ENCODE measurements at regions not wholly inside any gene's neighbourhood (a gene's known extent, or its start where the extent isn't known, plus 50 kb on each side); places are given as distances from the start of the nearest gene placed in this dataset.
"Not testable (repeated sequence)": the region's sequence is repeated elsewhere in the genome, so short reads cannot be mapped to it uniquely, and the experiment has no call there.

DNA sequence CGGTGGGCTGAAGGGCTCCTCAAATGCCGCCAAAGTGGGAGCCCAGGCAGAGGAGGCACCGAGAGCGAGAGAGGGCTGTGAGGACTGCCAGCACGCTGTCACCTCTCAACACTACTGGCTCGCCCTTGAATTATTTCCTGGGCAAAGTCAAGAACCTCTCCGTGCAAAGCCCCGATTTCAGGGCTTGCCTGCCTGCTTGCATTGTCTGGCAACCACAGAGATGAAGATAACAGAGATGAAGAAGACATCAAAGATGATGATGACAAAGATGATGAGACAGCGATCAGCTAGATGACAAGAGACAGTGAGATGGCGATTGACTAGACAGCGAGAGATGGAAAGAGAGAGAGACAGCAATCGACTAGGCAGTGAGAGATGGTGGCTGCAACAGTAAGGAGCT, 976.5 kb downstream of the ADGRL2 start:
- H3K4me2 ChIP-seq (ENCODE audit: low read depth, low read length), result no peak overlapping the region
- intact Hi-C loops (cut with micrococcal nuclease), result no loop called here
- CTCF ChIA-PET, result no interaction called here
- H2AK5ac ChIP-seq (ENCODE audit: low read depth, low read length), result no peak overlapping the region
- POLR2A ChIA-PET (ENCODE audit: unreplicated experiment), result no interaction called here
- H4K8ac ChIP-seq (ENCODE audit: low read depth in 2 of 2, low read length in 2 of 2), result no peak overlapping the region
- H3K9me3 ChIP-seq (ENCODE audit: control insufficient read depth, insufficient read depth, low read length), result peaks cover 7% of the 10 kb centered on the region; the same call in 1 of the 2 replicates
- ATAC-seq (ENCODE audit: low read depth), result no peak
- in situ Hi-C loops (cut with MboI; ENCODE audit: low sequenced_read_pairs), result no loop called here
- H3K27me3 ChIP-seq (ENCODE audit: control insufficient read depth, insufficient read depth, low read length), result no peaks in the 10 kb centered on the region
- no peak overlapping the region for H3K9ac ChIP-seq (ENCODE audit: low read depth, low read length)
- H3K4ac ChIP-seq (ENCODE audit: low read depth, low read length), result no peak overlapping the region
- H3K36me3 ChIP-seq (ENCODE audit: control insufficient read depth, insufficient read depth, low read length), result no peaks in the 10 kb centered on the region
- no peak overlapping the region for H3K14ac ChIP-seq (replicated peaks; ENCODE audit: low read depth, low read length)
- no peak overlapping the region for H2AFZ ChIP-seq (replicated peaks; ENCODE audit: low read length, poor library complexity)
- no peaks in the 10 kb centered on the region for H3K79me1 ChIP-seq (ENCODE audit: low read depth in 1 of 2, low read length in 2 of 2)
- H3K4me3 ChIP-seq (ENCODE audit: insufficient read depth, low read depth, low read length), result no peak overlapping the region
- H2BK15ac ChIP-seq (ENCODE audit: low read depth, low read length), result no peak overlapping the region
- H2BK5ac ChIP-seq (ENCODE audit: low read depth, low read length, poor library complexity, severe bottlenecking), result no peak overlapping the region
- no peaks in the 10 kb centered on the region for H3K4me1 ChIP-seq (ENCODE audit: control insufficient read depth, insufficient read depth, low read length)
- no peak overlapping the region for H4K5ac ChIP-seq (ENCODE audit: low read depth, low read length)
- no peak for DNase-seq
- no peaks in the 10 kb centered on the region for H3K9me1 ChIP-seq (ENCODE audit: insufficient read depth, low read length)
- H2BK120ac ChIP-seq (ENCODE audit: low read depth, low read length), result no peak overlapping the region
- no peak overlapping the region for H3K18ac ChIP-seq (ENCODE audit: low read depth, low read length)
- 91% methylated on average over 4 of the region's 12 CpGs; no CpG with 5 or more reads in 1 of the 2 experiments for WGBS, 2 experiments (ENCODE audit: extremely low coverage in 2 of 2, insufficient read length in 1 of 2)
- dilution Hi-C loops (cut with HindIII; ENCODE audit: low sequenced_read_pairs, unreplicated experiment), result no loop called here
- H3K56ac ChIP-seq (ENCODE audit: extremely low read depth, insufficient read depth, low read length), result no peak overlapping the region
- H3K27ac ChIP-seq (ENCODE audit: insufficient read depth, low read length), result no peak overlapping the region
- no peaks in the 10 kb centered on the region for H4K20me1 ChIP-seq (ENCODE audit: insufficient read depth, low read length)
- no peak overlapping the region for H2AK9ac ChIP-seq (replicated peaks; ENCODE audit: low read depth, low read length, poor library complexity)
- H4K91ac ChIP-seq (ENCODE audit: insufficient read depth, low read depth, low read length), result no peak overlapping the region
- TF ChIP-seq POLR2A (IDR thresholded peaks at IDR 0.05; ENCODE audit: low read depth, low read length) (no peak), RCOR1 (IDR thresholded peaks at IDR 0.05; ENCODE audit: insufficient replicate concordance, low read length) (no peak), CHD1 (IDR thresholded peaks at IDR 0.05; ENCODE audit: low read depth, low read length) (no peak), MAZ (IDR thresholded peaks at IDR 0.05; ENCODE audit: borderline replicate concordance, low read depth, low read length) (no peak), BHLHE40 (IDR thresholded peaks at IDR 0.05; ENCODE audit: low read depth, low read length) (no peak), SMC3 (IDR thresholded peaks at IDR 0.05; ENCODE audit: low read depth, low read length) (no peak), NFE2L2 (IDR thresholded peaks at IDR 0.05; ENCODE audit: low read depth, low read length) (no peak), RAD21 (IDR thresholded peaks at IDR 0.05; ENCODE audit: low read length) (no peak), CEBPB (IDR thresholded peaks at IDR 0.05; ENCODE audit: low read depth, low read length) (no peak), MXI1 (IDR thresholded peaks at IDR 0.05; ENCODE audit: borderline replicate concordance, low read depth, low read length) (no peak)
- TF ChIP-seq, protein P1, sequence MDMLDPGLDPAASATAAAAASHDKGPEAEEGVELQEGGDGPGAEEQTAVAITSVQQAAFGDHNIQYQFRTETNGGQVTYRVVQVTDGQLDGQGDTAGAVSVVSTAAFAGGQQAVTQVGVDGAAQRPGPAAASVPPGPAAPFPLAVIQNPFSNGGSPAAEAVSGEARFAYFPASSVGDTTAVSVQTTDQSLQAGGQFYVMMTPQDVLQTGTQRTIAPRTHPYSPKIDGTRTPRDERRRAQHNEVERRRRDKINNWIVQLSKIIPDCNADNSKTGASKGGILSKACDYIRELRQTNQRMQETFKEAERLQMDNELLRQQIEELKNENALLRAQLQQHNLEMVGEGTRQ (IDR thresholded peaks at IDR 0.05; ENCODE audit: low read depth, low read length), result no peak
- H2BK20ac ChIP-seq (ENCODE audit: low read depth, low read length), result no peak overlapping the region
- no TSS peak for BruUV-seq (replicated peaks)
- H3K23ac ChIP-seq (ENCODE audit: low read depth, low read length), result no peak overlapping the region

DNA sequence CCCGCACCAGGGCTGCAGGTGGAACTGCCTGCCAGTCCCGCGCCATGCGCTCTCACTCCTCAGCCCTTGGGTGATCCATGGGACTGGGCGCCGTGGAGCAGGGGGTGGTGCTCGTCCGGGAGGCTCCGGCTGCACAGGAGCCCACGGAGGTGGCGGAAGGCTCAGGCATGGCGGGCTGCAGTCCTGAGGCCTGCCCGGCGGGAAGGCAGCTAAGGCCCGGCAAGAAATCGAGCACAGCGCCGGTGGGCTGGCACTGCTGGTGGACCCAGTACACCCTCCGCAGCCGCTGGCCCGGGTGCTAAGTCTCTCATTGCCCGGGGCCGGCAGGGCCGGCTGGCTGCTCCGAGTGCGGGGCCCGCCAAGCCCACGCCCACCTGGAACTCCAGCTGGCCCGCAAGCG, 976.0 kb downstream of the ADGRL2 start:
- H3K79me1 ChIP-seq (ENCODE audit: low read depth in 1 of 2, low read length in 2 of 2); H3K36me3 ChIP-seq (ENCODE audit: control insufficient read depth, insufficient read depth, low read length); DNase-seq; H2BK20ac ChIP-seq (ENCODE audit: low read depth, low read length); H3K18ac ChIP-seq (ENCODE audit: low read depth, low read length); H3K4me3 ChIP-seq (ENCODE audit: insufficient read depth, low read depth, low read length); H4K20me1 ChIP-seq (ENCODE audit: insufficient read depth, low read length); H3K27ac ChIP-seq (ENCODE audit: insufficient read depth, low read length); H3K4me1 ChIP-seq (ENCODE audit: control insufficient read depth, insufficient read depth, low read length); H2BK5ac ChIP-seq (ENCODE audit: low read depth, low read length, poor library complexity, severe bottlenecking); H3K9me3 ChIP-seq (ENCODE audit: control insufficient read depth, insufficient read depth, low read length); H4K91ac ChIP-seq (ENCODE audit: insufficient read depth, low read depth, low read length); intact Hi-C loops (cut with micrococcal nuclease); H2BK120ac ChIP-seq (ENCODE audit: low read depth, low read length); H3K4me2 ChIP-seq (ENCODE audit: low read depth, low read length); H3K14ac ChIP-seq (replicated peaks; ENCODE audit: low read depth, low read length); H2AK9ac ChIP-seq (replicated peaks; ENCODE audit: low read depth, low read length, poor library complexity); H2BK15ac ChIP-seq (ENCODE audit: low read depth, low read length); BruUV-seq (replicated peaks); H4K8ac ChIP-seq (ENCODE audit: low read depth in 2 of 2, low read length in 2 of 2); ATAC-seq (ENCODE audit: low read depth); H3K27me3 ChIP-seq (ENCODE audit: control insufficient read depth, insufficient read depth, low read length); dilution Hi-C loops (cut with HindIII; ENCODE audit: low sequenced_read_pairs, unreplicated experiment); H3K9ac ChIP-seq (ENCODE audit: low read depth, low read length); CTCF ChIA-PET; in situ Hi-C loops (cut with MboI; ENCODE audit: low sequenced_read_pairs); H2AFZ ChIP-seq (replicated peaks; ENCODE audit: low read length, poor library complexity); H2AK5ac ChIP-seq (ENCODE audit: low read depth, low read length); H3K56ac ChIP-seq (ENCODE audit: extremely low read depth, insufficient read depth, low read length); H4K5ac ChIP-seq (ENCODE audit: low read depth, low read length); H3K23ac ChIP-seq (ENCODE audit: low read depth, low read length); POLR2A ChIA-PET (ENCODE audit: unreplicated experiment); H3K9me1 ChIP-seq (ENCODE audit: insufficient read depth, low read length); H3K4ac ChIP-seq (ENCODE audit: low read depth, low read length): not testable (repeated sequence)
- 98% methylated on average over 10 of the region's 30 CpGs; no CpG with 5 or more reads in 1 of the 2 experiments for WGBS, 2 experiments (ENCODE audit: extremely low coverage in 2 of 2, insufficient read length in 1 of 2)
